T-helper 1 cell treated with Interleukin-12 subunit alpha and Interleukin-12 subunit beta and Interleukin-4 antibody, amounts not matched to agents 30 ng/mL and 1 ng/mL, for 36 hours (primary cell): ENCODE measurements at regions not wholly inside any gene's neighbourhood (a gene's known extent, or its start where the extent isn't known, plus 50 kb on each side); places are given as distances from the start of the nearest gene placed in this dataset.
"Not testable (repeated sequence)": the region's sequence is repeated elsewhere in the genome, so short reads cannot be mapped to it uniquely, and the experiment has no call there.

ENCODE experiments used
- intact Hi-C: fragments of 100-400 bp; cut with micrococcal nuclease; formaldehyde crosslinking; loops from one replicate; pipeline ENCODE4 v1.15.1; 2024

DNA sequence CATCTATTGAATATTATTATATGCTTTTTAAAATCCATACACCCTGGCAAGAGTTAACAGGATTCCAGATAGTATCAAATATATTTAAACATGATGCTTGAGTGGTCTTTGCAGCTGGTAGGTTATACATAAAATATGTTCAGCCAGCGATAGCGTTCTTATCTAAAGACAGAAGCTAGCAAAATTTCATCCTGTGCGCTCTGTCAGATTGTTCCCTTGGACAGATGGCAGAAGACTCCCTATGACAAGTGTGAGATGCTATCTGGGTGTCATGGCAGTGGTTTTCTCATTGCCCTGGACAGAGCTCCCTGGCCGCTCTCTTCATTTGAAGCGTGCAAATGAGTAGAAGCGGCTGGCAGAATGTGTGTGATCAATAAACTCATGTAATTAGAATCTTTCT lies 175.2 kb upstream of the SOX14 start:
- intact Hi-C loops = loop anchor here (1.0 kb wide), 1 partner anchor 40 kb away; no protein-coding TSS in a partner anchor

GRCh38 chr3:137595415-137595814 lies 168.7 kb upstream of the SOX14 start:
- intact Hi-C loops = not testable (repeated sequence)

- intact Hi-C loops = no loop called here
These were observed 153.4 kb upstream of the SOX14 start for GRCh38 chr3:137610723-137611122.

GRCh38 chr3:137612291-137612690 lies 151.8 kb upstream of the SOX14 start:
- intact Hi-C loops = no loop called here

DNA sequence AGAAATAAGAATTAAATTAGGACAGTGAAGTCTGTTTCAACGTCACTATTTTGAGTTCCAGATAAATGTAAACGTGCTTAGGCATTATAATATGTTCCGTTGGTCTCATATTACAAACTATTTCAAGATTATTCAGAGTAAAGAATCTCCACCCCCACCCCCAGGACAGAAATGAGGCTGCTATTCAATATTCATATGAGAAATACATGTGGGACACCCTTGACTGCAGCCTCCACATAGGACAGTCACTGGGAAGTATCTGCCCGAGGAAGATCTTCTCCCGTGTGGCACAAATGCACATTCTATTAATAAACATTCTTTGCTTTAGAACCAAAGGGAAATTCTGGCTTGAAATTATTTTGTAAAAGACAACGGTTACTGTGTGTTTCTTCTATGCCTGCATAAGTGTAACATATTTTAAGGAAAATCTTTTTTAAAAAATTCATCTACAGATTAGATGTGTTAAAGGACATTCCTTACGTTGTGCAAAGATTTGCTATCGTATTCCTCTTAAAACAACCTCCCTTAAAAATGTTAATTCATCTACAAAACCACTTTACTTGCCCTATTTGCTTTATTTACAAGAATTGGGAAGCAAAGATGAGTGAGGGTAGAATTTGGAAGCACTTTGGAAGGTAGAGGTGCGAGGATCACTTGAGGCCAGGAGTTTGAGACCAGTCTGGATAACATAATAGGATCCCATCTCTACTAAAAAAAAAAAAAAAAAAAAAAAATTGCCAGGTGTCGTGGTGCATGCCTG lies 148.3 kb upstream of the SOX14 start:
- intact Hi-C loops = no loop called here

- intact Hi-C loops = no loop called here
These were observed 122.0 kb upstream of the SOX14 start for GRCh38 chr3:137641879-137642704.

GRCh38 chr3:137642831-137643230 lies 121.3 kb upstream of the SOX14 start:
- intact Hi-C loops = no loop called here

DNA sequence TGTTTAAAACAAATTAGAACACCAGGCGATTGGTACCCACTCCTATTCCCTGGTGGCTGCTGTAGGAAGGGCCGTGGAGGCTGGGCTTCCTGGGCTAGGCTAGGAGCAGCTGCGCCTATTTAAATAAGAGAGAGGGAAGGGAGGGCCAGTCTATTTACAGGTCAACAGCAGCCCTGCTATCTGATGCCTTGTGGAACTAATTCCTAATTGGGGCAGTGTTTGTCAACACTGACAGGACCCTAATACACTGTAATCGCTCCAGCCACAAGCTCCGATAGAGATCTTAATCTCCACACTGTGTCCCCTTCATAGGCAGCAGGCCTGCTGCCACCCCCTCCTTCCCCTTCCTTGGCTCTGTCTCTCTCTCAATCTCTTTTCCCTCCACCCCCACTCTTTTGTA lies 116.9 kb upstream of the SOX14 start:
- intact Hi-C loops = no loop called here

DNA sequence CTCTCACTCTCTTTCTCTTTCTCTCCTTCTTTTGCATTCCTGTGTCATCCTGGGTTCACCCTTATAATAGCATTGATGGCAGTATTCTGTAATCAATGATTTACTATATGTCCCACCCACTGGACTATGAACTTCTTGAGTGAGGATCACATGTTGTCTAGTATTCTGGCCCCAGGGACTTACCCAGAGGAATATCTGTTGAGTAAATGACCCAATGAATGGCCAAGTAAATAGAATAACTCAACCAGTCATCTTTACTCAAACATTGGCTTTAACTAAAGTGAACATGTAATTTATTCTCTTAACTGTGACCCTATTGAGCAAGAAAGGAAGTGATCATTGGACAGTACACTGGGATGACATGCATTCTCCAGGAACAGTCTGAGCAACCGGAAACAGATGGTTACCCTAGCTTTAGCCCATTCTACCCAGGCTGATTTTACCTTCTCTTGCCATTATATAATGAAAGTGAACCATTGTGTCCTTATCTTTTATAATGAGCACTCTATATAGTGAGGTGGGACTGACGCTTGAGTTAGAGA lies 94.5 kb upstream of the SOX14 start:
- intact Hi-C loops = no loop called here

DNA sequence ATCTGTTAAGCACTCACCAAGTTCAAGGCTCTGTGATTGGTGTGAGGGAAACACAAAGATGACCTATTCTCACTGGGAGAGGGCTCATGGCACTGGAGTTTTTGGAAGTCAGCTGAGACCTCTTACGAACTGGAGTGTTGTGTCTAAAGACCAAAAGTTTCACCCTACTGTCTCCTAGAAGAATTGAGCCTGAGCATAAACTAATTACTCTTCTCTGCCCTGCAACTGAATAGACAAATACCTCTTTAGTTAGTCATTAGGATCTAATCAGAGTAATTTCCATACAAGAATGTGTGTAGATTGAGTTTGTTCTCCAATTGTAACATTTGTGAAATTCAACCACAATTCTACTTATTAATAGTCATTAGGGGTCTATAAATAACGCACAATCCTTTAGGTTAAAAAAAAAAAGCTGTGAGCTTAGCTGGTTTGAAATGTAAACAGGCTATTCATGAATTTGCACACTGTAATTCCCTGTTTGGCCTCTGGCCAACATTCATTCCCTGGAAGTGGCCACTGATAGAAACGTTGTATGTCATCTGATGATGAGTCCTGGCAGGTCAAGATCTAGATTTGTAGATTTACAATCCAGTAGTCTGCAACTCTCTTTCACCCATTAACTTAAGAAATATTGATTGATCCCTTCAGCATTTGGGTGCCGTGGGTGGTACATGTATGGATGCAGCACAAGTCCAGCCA lies 76.8 kb upstream of the SOX14 start:
- intact Hi-C loops = no loop called here

DNA sequence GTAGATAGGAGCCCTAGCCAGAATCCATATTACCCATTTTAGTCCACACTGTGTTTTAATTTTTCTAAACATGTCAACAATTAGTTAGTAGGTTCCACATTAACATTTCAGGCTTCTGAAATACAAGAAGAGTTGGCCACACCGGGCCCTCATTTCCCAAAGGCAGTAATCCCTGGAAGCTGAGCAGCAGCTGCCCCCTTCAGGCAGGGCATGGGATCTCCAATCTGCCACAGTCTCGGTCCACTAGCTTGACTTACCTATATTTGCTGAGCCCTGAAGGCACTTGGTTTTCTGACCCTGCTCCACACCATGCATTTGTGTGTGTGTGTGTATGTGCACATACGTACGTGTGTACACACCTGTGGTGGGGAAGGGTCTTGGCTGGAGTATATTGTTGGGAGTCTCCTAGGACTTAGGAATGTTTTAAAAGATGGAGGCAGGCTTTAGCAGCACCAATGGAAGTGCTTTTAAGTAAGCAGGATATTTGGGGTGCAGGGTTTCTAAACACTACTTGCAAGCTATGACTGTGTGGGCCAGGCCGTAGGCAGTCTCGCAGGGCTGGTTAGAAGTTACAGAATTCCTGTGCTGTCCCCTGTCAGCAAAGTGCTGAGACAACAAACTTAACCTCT lies 71.2 kb upstream of the SOX14 start:
- intact Hi-C loops = no loop called here

DNA sequence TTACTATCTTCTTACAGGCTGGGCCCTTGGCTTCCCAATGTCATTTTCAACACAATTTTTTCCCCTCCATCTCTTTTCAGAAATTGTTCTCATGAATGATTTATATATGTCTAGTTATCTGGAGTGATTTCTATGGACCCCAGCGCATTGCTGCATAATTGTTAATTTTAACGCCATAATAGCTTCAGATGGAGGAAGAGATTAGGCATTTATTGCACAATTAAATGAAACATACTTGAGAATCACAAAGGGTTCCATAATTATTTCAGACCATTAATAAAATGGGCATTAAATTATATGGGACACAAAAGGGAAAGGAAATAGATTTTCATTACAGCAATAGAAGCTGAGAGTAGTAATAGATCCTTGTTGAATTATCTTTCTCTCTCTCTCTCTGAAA lies 70.3 kb upstream of the SOX14 start:
- intact Hi-C loops = no loop called here

DNA sequence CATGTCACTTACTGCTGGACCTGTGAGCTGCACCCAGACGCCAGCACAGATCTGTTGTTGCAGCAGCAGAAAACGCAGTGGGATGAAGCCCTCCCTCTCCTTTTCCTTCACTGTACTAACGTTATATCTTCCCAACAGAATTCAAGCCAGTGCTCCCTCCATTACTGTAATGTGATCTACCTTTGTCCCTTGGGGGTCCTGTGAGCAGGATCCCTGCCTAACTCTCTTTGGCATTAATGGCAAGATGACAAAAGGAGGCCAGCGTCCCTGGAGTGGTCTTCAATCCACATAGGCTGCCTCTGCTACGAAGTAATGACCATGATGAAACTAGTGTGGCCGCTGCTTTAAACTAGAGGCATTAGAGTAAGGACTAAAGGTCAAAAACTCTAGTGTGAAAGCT lies 69.3 kb upstream of the SOX14 start:
- intact Hi-C loops = no loop called here

- intact Hi-C loops = no loop called here
These were observed 68.8 kb upstream of the SOX14 start for GRCh38 chr3:137695351-137695750.

DNA sequence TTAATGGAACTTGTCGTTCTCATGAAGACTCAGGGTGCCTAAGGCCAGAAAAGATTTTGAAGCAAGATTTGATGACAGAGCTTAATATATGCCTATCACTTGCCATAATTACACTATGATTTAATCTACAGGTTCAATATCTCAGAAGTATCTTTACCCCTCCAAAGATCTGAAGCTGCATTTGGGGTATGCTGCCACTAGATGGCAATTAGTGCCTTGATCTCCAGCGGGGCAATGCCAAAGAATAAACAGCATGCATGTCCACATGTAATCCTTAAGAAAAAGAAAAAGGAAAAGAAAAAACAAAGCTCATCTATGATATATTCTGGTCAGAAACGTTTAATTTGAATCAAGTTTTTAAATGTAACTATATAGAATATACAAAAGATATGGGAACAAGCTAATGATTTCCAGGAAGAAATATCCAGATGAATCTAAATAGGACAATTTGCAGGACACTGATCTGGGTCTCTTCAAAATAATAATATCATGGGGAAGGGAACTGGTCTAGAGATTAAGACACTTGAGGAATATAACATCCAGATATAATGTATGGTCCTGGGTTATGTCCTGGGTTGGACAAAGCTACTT lies 55.0 kb upstream of the SOX14 start:
- intact Hi-C loops = no loop called here

DNA sequence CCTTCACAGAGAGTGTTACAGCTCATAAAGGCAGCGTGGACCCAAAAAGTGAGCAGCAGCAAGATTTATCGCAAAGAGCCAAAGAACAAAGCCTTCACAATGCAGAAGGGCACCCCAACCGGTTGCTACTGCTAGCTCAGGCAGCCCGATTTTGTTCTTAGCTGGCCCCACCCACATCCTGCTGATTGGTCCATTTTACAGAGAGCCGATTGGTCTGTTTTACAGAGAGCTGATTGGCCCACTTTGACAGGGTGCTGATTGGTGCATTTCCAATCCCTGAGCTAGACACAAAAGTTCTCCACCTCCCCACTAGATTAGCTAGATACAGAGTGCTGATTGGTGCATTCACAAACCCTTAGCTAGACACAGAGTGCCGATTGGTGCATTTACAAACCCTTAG lies 50.1 kb upstream of the SOX14 start:
- intact Hi-C loops = not testable (repeated sequence)
